Subcutaneous abdominal adipose tissue (tissue), 5 donors: ENCODE measurements at regions not wholly inside any gene's neighbourhood (a gene's known extent, or its start where the extent isn't known, plus 50 kb on each side); places are given as distances from the start of the nearest gene placed in this dataset.

Source experiments
- H3K27ac ChIP-seq: one replicate; pipeline ENCODE4 v1.7.0; 2013; ENCODE audit warnings: low read depth, mild to moderate bottlenecking, inconsistent platforms, low read length, moderate library complexity
- H3K27me3 ChIP-seq, 5 donors: one replicate each; pipeline ENCODE4 v1.7.0; 2013; ENCODE audit warnings: low read length in 5 of 5, inconsistent platforms in 1 of 5; ENCODE audit not compliant: control insufficient read depth in 5 of 5, insufficient read depth in 4 of 5
- H3K36me3 ChIP-seq, 5 donors: one replicate each; pipeline ENCODE4 v1.7.0; 2013; ENCODE audit warnings: low read length in 5 of 5; ENCODE audit not compliant: control insufficient read depth in 5 of 5, insufficient read depth in 5 of 5
- H3K4me1 ChIP-seq, 5 donors: one replicate each; pipeline ENCODE4 v1.7.0; 2013; ENCODE audit warnings: low read length in 5 of 5, mild to moderate bottlenecking in 3 of 5, moderate library complexity in 1 of 5; ENCODE audit not compliant: control insufficient read depth in 5 of 5, insufficient read depth in 5 of 5
- H3K4me3 ChIP-seq, 5 donors: one replicate each; pipeline ENCODE4 v1.7.0; 2013; ENCODE audit warnings: low read length in 5 of 5, low read depth in 1 of 5
- H3K9ac ChIP-seq, 5 donors: one replicate each; pipeline ENCODE4 v1.7.0; 2013; ENCODE audit warnings: low read length in 5 of 5, mild to moderate bottlenecking in 4 of 5, moderate library complexity in 3 of 5
- H3K9me3 ChIP-seq, 5 donors: one replicate each; pipeline ENCODE4 v1.7.0; 2013; ENCODE audit warnings: low read length in 5 of 5; ENCODE audit not compliant: control insufficient read depth in 5 of 5
- donor health status: healthy.
- donor health status: healthy.
- donor health status: healthy.
- donor health status: healthy.
- donor health status: healthy.

DNA sequence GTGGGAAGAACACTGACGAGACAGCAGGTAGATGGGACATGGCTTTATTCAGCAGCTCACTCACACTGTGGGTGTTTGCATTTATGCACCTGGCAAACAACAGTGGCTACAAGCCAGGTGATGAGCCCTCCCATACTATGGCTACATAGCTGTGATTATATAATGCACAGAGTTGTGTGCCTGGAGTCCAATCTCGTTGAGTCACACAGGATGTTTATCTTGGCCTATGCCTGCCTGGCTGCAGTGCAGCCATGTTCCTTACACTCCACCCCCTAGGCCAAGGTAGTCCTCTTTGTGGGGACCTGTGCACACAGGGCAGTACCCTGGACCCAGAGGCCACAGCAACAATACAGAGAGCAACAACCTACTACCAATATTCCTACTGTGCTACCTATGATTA is 1643.8 kb downstream of the MRPL39 start:
- Histone ChIP-seq H3K27ac (no peak overlapping the region), H3K36me3 (no peaks in the 10 kb centered on the region), H3K9ac (no peak overlapping the region), H3K4me3 (no peak overlapping the region), H3K4me1 (no peaks in the 10 kb centered on the region), H3K9me3 (peaks cover 0 to 3% (median 0%) of the 10 kb centered on the region in 5 donors), H3K27me3 (no peaks in the 10 kb centered on the region)

DNA sequence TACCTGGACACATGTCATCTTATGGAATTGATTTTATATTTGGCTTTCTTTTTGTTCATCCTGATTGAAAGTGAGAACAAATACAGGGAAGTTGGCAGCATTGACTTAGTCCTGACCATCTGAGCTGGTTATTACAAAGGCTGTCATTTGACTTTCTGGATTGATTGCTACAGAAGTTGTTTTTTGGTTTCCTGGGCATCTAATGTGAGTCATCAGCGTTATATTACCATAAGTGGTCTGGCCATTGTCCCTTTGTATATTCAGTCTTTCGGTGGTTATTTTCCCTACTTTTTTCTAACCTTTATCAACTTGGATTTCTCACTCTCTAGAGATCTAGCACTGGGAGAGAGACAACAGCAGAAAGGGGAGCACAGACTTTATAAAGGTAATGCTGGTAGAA is 1646.5 kb downstream of the MRPL39 start:
- no peak overlapping the region for H3K9ac ChIP-seq
- H3K36me3 ChIP-seq = no peaks in the 10 kb centered on the region
- H3K4me3 ChIP-seq = no peak overlapping the region
- H3K9me3 ChIP-seq = peaks cover 0 to 3% (median 0%) of the 10 kb centered on the region in 5 donors
- H3K27me3 ChIP-seq = no peaks in the 10 kb centered on the region
- H3K4me1 ChIP-seq = no peaks in the 10 kb centered on the region
- H3K27ac ChIP-seq = no peak overlapping the region

DNA sequence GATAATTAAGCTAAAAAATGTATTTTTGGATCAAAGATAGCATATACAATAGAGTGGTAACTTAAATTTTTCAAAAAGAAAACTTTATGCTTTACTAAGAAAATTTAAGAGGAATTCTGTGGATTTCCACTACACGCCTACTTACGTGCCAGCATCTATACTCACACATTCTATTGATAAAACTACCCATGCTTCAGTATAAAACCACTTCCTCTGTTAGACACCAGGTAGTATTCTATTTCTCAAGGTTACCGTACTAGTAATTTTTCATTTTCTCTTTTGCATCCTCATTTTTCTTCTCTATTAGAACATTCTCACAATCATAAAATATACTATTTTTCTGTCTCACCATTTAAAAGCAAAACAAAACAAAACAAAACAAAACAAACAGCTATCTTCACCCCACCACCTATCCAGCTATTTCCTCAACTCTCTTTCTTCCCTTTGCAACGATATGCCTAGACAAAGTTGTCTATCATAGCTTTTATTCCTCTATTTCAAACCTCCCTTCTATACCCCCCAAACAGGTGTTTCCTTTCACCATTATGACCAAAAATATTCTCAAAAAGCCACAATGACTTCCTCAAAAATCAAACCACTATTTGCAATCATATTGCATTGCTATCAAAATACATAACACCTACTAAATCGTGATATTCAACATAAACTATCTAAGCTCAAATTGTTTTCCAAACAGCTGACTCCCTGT is 1652.0 kb downstream of the MRPL39 start:
- Histone ChIP-seq H3K9me3 (no peaks in the 10 kb centered on the region), H3K4me3 (no peak overlapping the region), H3K4me1 (no peaks in the 10 kb centered on the region), H3K27ac (no peak overlapping the region), H3K27me3 (no peaks in the 10 kb centered on the region), H3K36me3 (no peaks in the 10 kb centered on the region), H3K9ac (no peak overlapping the region)

- no peak overlapping the region for H3K9ac ChIP-seq
- no peaks in the 10 kb centered on the region for H3K36me3 ChIP-seq
- no peak overlapping the region for H3K27ac ChIP-seq
- no peaks in the 10 kb centered on the region for H3K27me3 ChIP-seq
- no peak overlapping the region for H3K4me3 ChIP-seq
- H3K9me3 ChIP-seq = no peaks in the 10 kb centered on the region
- H3K4me1 ChIP-seq = no peaks in the 10 kb centered on the region
Measured at GRCh38 chr21:23952269-23952668, 1655.0 kb downstream of the MRPL39 start.

DNA sequence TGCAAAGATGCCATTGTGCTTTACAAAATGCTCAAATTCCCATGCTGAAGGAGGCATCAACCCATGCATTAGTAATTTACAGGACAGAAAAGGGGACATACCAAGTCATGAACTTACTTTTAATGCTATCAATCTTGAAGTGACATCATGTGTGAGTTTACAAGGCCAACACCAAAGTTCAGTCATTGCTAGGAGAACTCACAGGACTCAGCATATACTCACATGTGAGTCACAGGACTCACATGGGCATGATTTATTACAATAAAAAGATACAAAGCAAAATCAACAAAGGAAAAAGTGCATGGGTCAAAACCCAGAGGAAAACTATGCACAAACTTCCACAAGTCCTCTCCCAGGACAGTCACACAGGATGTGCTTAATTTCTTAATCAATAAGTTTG is 1656.0 kb downstream of the MRPL39 start:
- Histone ChIP-seq H3K9ac (no peak overlapping the region), H3K4me3 (no peak overlapping the region), H3K4me1 (no peaks in the 10 kb centered on the region), H3K27me3 (no peaks in the 10 kb centered on the region), H3K27ac (no peak overlapping the region), H3K36me3 (no peaks in the 10 kb centered on the region), H3K9me3 (no peaks in the 10 kb centered on the region)

DNA sequence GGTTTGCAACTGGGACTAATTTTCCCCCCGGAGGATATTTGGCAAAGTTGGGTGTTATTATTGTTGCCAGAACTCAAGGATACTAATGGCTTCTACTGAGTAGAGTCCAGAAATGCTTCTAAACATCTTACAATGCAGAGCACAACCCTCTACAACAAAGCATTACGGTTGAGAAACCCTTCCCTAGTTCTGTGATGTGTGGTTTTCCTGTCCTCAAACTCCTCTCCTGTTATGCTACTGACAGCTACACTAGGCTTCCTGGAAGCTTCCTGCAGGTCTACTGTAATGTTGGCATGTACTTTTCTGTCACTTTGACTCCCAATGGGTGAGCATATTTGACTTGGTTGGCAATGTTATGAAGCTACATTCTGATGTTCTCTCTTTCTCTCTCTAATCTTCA is 1656.9 kb downstream of the MRPL39 start:
- H3K27me3 ChIP-seq = no peaks in the 10 kb centered on the region
- H3K27ac ChIP-seq = no peak overlapping the region
- H3K36me3 ChIP-seq = no peaks in the 10 kb centered on the region
- no peaks in the 10 kb centered on the region for H3K9me3 ChIP-seq
- no peaks in the 10 kb centered on the region for H3K4me1 ChIP-seq
- H3K9ac ChIP-seq = no peak overlapping the region
- H3K4me3 ChIP-seq = no peak overlapping the region

DNA sequence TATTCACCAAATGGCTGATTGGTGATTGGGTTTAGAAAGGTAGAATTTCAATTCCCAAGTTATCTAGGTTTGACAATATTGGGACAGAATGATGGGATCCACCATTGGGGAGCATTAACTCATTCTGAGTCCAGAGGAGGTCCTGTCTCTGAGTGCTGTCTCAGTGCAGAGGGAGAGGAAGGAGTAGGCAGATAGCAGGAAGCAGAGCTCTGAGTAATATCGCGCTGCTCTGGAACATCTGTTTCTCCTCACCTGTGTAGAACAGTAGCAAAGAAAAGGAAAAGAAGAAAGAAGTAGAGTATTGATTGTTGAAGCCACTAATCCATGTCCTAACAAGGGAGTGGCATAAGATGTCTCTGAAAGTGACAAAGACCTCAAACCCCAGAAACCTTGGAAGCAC is 1657.8 kb downstream of the MRPL39 start:
- Histone ChIP-seq H3K27ac (no peak overlapping the region), H3K36me3 (no peaks in the 10 kb centered on the region), H3K27me3 (no peaks in the 10 kb centered on the region), H3K9me3 (no peaks in the 10 kb centered on the region), H3K4me1 (no peaks in the 10 kb centered on the region), H3K4me3 (no peak overlapping the region), H3K9ac (no peak overlapping the region)

GRCh38 chr21:23939369-23940065 is 1667.8 kb downstream of the MRPL39 start:
- H3K9ac ChIP-seq = no peak overlapping the region

GRCh38 chr21:23936991-23937390 is 1670.3 kb downstream of the MRPL39 start:
- no peaks in the 10 kb centered on the region for H3K27me3 ChIP-seq

More at GRCh38 chr21:23939369-23940065, 1667.8 kb downstream of the MRPL39 start:
- Histone ChIP-seq H3K4me3 (no peak overlapping the region), H3K27ac (no peak overlapping the region), H3K27me3 (no peaks in the 10 kb centered on the region), H3K9me3 (no peaks in the 10 kb centered on the region), H3K4me1 (no peaks in the 10 kb centered on the region), H3K36me3 (no peaks in the 10 kb centered on the region)

GRCh38 chr21:23936224-23936623 is 1671.1 kb downstream of the MRPL39 start:
- Histone ChIP-seq H3K9me3 (no peaks in the 10 kb centered on the region), H3K27me3 (no peaks in the 10 kb centered on the region), H3K4me1 (no peaks in the 10 kb centered on the region), H3K4me3 (no peak overlapping the region), H3K9ac (no peak overlapping the region), H3K36me3 (no peaks in the 10 kb centered on the region), H3K27ac (no peak overlapping the region)

More at GRCh38 chr21:23936991-23937390, 1670.3 kb downstream of the MRPL39 start:
- H3K9me3 ChIP-seq = no peaks in the 10 kb centered on the region
- no peaks in the 10 kb centered on the region for H3K4me1 ChIP-seq
- no peaks in the 10 kb centered on the region for H3K36me3 ChIP-seq
- no peak overlapping the region for H3K9ac ChIP-seq
- no peak overlapping the region for H3K4me3 ChIP-seq
- H3K27ac ChIP-seq = no peak overlapping the region
